Right lobe of liver (tissue), 6 donors: ENCODE measurements at regions not wholly inside any gene's neighbourhood (a gene's known extent, or its start where the extent isn't known, plus 50 kb on each side); places are given as distances from the start of the nearest gene placed in this dataset.

ENCODE experiments used
- ATAC-seq, 4 donors: fragments of 200-7000 bp; cut with Tn5 transposase; one replicate each; pipeline ENCODE4 v1.9.1; 2020; ENCODE audit warnings: mild to moderate bottlenecking in 4 of 4, moderate library complexity in 4 of 4
- DNase-seq, 3 donors: peaks; one replicate each; pipeline ENCODE4 v3.0.0-alpha.2; 2020
- H3K27ac ChIP-seq, 3 donors: fragments of 200-600 bp; one replicate each; pipeline ENCODE4 v1.8.0; 2022
- H3K27me3 ChIP-seq, 2 donors: fragments of 200-600 bp; one replicate each; pipeline ENCODE4 v1.8.0; 2022
- H3K36me3 ChIP-seq, 4 donors: fragments of 200-600 bp; sonication (generic) in 1 of 4; one replicate each; pipeline versions ENCODE4 v1.5.1 to v1.8.0; 2017 to 2022; ENCODE audit warnings: control low read depth in 1 of 4
- H3K4me1 ChIP-seq, 4 donors: fragments of 200-600 bp; sonication (generic) in 1 of 4; one replicate each; pipeline versions ENCODE4 v1.5.1 to v1.8.0; 2017 to 2022; ENCODE audit warnings: control low read depth in 1 of 4
- H3K4me3 ChIP-seq, 3 donors: fragments of 200-600 bp; one replicate each; pipeline ENCODE4 v1.8.0; 2022
- H3K9me3 ChIP-seq, 4 donors: fragments of 200-600 bp; sonication (generic) in 1 of 4; one replicate each; pipeline versions ENCODE4 v1.5.1 to v1.8.0; 2017 to 2022; ENCODE audit warnings: control low read depth in 1 of 4
- POLR2A ChIP-seq: fragments of 450-650 bp; IDR thresholded peaks from one replicate; pipeline ENCODE4 v1.6.1; 2017; ENCODE audit warnings: antibody characterized with exemption, mild to moderate bottlenecking
- WGBS: methylation state at CpG from one replicate; pipeline ENCODE4 v1.1.6; 2018; ENCODE audit warnings: low coverage, low lambda C conversion rate; ENCODE audit not compliant: insufficient coverage; ENCODE audit errors: missing lambda C conversion rate; 5-methylcytosine and 5-hydroxymethylcytosine counted together
- intact Hi-C, 2 donors: fragments of 100-400 bp; cut with DNase I; formaldehyde crosslinking; loops; one replicate each; pipeline versions ENCODE4 v1.11.2 to v1.14.1; 2022
- TF ChIP-seq, protein P1 (sequence below), 4 donors: fragments of 200-600 bp in 3 of 4; fragments of 450-650 bp in 1 of 4; IDR thresholded peaks; one replicate each; pipeline versions ENCODE4 v1.5.1 to v1.8.0; 2016 to 2022; ENCODE audit warnings: antibody characterized with exemption in 4 of 4, mild to moderate bottlenecking in 2 of 4
- donor health status: DM: no; HTN: yes; CAD: no.
- donor health status: DM: no; HTN: no; CAD: no.
- donor health status: DM: no; HTN: no; CAD: no.
- donor health status: DM: no; HTN: yes; CAD: no.
- donor health status: DM: no; HTN: yes; CAD: no.

DNA sequence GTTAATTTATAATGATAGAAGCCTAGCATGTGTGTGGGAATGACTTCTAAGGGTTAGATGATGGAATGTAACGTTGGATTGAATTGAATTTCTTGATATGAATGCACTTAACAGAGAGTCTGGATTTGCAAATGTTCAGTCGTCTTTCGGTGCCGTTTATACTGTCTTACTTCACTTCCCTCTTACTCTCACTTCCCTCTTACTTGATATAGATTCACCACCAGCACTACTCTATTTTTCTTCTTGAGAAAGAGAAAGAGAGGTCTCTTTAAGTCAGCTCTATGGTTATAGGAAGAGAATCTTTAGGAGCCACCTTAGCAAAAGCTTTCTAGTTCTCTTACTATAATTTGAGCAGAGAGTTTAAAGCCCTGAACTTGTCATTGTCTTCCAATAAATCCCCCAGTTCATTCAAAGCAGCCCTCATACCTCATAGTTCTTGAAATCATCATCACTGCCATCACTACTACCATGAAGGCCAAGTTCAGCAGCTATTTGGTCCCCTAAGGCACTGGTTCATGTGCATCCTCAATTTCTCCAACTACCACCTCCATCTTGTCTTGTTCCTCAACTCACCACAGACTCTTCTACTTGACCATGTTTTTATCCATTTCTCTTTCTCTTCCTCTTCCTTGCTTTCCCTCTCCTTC is 501.7 kb upstream of the TCF4 start:
- TF ChIP-seq, protein P1, sequence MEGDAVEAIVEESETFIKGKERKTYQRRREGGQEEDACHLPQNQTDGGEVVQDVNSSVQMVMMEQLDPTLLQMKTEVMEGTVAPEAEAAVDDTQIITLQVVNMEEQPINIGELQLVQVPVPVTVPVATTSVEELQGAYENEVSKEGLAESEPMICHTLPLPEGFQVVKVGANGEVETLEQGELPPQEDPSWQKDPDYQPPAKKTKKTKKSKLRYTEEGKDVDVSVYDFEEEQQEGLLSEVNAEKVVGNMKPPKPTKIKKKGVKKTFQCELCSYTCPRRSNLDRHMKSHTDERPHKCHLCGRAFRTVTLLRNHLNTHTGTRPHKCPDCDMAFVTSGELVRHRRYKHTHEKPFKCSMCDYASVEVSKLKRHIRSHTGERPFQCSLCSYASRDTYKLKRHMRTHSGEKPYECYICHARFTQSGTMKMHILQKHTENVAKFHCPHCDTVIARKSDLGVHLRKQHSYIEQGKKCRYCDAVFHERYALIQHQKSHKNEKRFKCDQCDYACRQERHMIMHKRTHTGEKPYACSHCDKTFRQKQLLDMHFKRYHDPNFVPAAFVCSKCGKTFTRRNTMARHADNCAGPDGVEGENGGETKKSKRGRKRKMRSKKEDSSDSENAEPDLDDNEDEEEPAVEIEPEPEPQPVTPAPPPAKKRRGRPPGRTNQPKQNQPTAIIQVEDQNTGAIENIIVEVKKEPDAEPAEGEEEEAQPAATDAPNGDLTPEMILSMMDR (IDR thresholded peaks at IDR 0.05) = no peak
- no peak for TF ChIP-seq POLR2A
- WGBS = 46% methylated on average over 4 of the region's 4 CpGs
- Histone ChIP-seq H3K4me3 (no peak overlapping the region), H3K4me1 (no peaks in the 10 kb centered on the region), H3K36me3 (no peaks in the 10 kb centered on the region), H3K9me3 (no peaks in the 10 kb centered on the region), H3K27me3 (no peaks in the 10 kb centered on the region), H3K27ac (no peak overlapping the region)
- intact Hi-C loops = no loop called here
- DNase-seq (no peak), ATAC-seq (no peak)

DNA sequence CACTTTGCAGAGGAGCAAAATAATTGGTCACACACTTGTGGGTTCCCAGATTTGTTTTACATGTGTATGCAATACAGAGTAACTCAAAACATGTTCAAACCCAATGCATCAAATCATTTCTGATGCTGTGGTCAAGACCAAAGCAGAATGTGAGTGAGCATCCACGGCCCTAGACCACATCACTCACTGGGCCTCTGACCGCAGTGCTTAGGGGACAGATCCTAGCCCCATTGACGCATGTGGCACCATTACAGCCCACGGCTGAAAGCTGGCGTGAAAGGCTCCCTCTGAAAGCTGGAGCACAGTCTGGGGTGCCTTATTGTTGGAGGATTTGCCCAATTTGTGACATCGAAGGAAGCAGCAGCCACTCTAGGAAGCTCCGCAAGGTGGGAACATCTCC is 498.8 kb upstream of the TCF4 start:
- H3K36me3 ChIP-seq = no peaks in the 10 kb centered on the region
- TF ChIP-seq, protein P1 (IDR thresholded peaks at IDR 0.05) = no peak
- TF ChIP-seq POLR2A = no peak
- H3K27ac ChIP-seq = no peak overlapping the region
- ATAC-seq (no peak), DNase-seq (no peak)
- no peaks in the 10 kb centered on the region for H3K9me3 ChIP-seq
- intact Hi-C loops = no loop called here
- 92% methylated on average over 4 of the region's 7 CpGs for WGBS
- H3K4me1 ChIP-seq = no peaks in the 10 kb centered on the region
- no peak overlapping the region for H3K4me3 ChIP-seq
- H3K27me3 ChIP-seq = no peaks in the 10 kb centered on the region

DNA sequence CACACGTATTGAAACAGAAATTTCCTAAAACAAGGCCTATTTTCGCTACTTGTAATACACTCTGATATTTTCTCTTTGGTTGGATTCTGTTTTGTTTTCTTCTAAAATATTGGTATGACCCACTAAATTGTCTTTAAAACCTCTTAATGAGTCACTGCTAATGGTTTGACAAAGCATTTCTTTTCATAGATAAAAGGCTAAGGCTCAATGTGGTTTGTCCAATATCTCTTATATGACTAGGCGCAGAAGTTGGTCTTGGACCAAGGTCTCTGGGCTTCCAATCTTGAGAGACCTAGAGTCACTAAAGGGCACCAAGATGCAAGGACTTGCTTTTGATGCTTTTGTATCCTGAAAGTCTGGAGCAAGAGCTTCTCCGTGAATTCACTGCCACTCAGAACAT is 498.2 kb upstream of the TCF4 start:
- Histone ChIP-seq H3K9me3 (no peaks in the 10 kb centered on the region), H3K4me3 (no peak overlapping the region), H3K36me3 (no peaks in the 10 kb centered on the region), H3K4me1 (no peaks in the 10 kb centered on the region), H3K27me3 (no peaks in the 10 kb centered on the region), H3K27ac (no peak overlapping the region)
- TF ChIP-seq, protein P1 (IDR thresholded peaks at IDR 0.05) = no peak
- no peak for TF ChIP-seq POLR2A
- DNase-seq (no peak), ATAC-seq (no peak)
- intact Hi-C loops = no loop called here
- WGBS = 73% methylated on average over 4 of the region's 4 CpGs

DNA sequence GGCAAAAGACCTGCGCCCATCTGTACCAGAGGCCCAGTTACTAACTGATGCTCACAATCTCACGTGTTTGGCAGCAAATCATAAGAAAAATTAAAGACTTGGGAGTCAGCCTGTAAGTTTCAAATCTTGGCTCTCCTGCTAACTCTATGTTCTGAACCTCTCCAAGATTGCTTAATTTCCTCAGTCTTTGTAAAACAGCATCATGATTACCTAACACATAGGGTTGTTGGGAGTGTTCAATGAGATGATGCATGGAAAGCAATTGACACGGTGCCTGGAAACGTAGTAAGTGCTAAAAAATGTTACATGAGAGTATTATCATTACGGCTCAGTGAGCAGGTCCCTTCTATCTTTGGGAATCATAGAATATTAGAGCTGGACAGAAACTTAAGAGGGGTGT is 497.6 kb upstream of the TCF4 start:
- Histone ChIP-seq H3K9me3 (no peaks in the 10 kb centered on the region), H3K27ac (no peak overlapping the region), H3K4me3 (no peak overlapping the region), H3K36me3 (no peaks in the 10 kb centered on the region), H3K27me3 (no peaks in the 10 kb centered on the region), H3K4me1 (no peaks in the 10 kb centered on the region)
- TF ChIP-seq POLR2A = no peak
- TF ChIP-seq, protein P1 (IDR thresholded peaks at IDR 0.05) = no peak
- no peak for DNase-seq
- ATAC-seq = no peak
- intact Hi-C loops = no loop called here
- 52% methylated on average over 5 of the region's 5 CpGs for WGBS
